IPS DF 6.9 (cell line): ENCODE measurements at regions not wholly inside any gene's neighbourhood (a gene's known extent, or its start where the extent isn't known, plus 50 kb on each side); places are given as distances from the start of the nearest gene placed in this dataset.

Source experiments
- DNase-seq: peaks from one replicate; pipeline ENCODE4 v3.0.0-alpha.2; 2013; ENCODE audit warnings: low read depth, low spot score
- H3K27ac ChIP-seq: one replicate; pipeline ENCODE4 v1.5.1; 2013; ENCODE audit warnings: low read length, control low read depth
- H3K27me3 ChIP-seq: 2 replicates; pipeline ENCODE4 v1.6.1; 2013; ENCODE audit warnings: mild to moderate bottlenecking, low read length; ENCODE audit not compliant: control insufficient read depth, insufficient read depth
- H3K36me3 ChIP-seq: 2 replicates; pipeline ENCODE4 v1.6.1; 2013; ENCODE audit warnings: low read length; ENCODE audit not compliant: control insufficient read depth, insufficient read depth
- H3K4me1 ChIP-seq: 2 replicates; pipeline ENCODE4 v1.6.1; 2013; ENCODE audit warnings: low read length; ENCODE audit not compliant: control insufficient read depth, insufficient read depth
- H3K4me3 ChIP-seq: 2 replicates; pipeline ENCODE4 v1.5.1; 2013; ENCODE audit warnings: mild to moderate bottlenecking, low read length
- H3K9me3 ChIP-seq: 2 replicates; pipeline ENCODE4 v1.6.1; 2013; ENCODE audit warnings: low read length, inconsistent platforms; ENCODE audit not compliant: control insufficient read depth, insufficient read depth
- WGBS: extraction: QIAGEN DNeasy Blood & Tissue Kit; methylation state at CpG from one replicate; pipeline ENCODE4 v1.1.7; 2013; ENCODE audit warnings: mixed read lengths, missing lambda C conversion rate; ENCODE audit not compliant: insufficient read length, insufficient coverage; 5-methylcytosine and 5-hydroxymethylcytosine counted together

DNA sequence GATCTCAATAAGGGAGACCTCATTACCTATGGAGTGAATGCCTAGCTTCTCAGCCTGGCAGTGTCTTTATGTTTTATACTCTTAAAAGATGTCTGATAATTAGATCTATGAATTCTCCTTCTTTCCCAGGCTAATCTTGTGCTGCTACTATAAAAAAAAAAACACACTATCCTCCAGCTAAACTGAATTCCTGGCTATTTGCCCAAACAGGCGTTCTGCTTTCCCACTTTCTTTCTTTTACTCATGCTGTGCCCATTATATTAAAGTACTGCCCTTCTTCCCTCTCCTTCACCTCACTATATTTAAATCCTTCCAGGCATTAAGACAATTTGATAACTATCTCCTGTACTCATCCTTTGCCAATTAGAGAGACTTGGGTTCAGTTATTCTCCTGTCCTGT is 1134.9 kb downstream of the ROBO2 start:
- DNase-seq: no peak
- WGBS: no CpG with 5 or more reads among the region's 1 CpG

DNA sequence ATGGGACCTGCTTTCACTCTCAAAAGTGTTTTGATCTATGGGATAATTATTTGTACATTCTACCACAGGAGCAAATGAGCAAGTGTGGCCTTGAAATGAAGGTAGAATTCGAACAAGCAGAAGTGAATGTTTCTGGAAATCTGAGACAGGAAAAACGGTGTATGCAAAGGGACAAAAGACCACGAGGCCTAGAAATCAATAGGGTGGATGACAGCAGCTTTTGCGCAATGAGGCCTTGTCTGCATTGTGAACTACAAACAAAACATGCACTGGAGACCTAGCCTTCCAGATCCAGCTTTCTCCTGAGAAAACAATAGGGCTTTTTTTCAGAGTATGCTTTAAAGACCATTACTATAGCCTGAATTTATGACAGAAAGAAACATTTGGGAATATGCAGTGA is 1137.0 kb downstream of the ROBO2 start:
- Histone ChIP-seq H3K27ac (no peak overlapping the region), H3K9me3 (no peaks in the 10 kb centered on the region), H3K4me3 (no peak overlapping the region), H3K27me3 (no peaks in the 10 kb centered on the region), H3K36me3 (no peaks in the 10 kb centered on the region), H3K4me1 (peaks cover 2% of the 10 kb centered on the region)
- DNase-seq: no peak
- no CpG with 5 or more reads among the region's 4 CpGs for WGBS

More for the DNA sequence above, 1134.9 kb downstream of the ROBO2 start:
- H3K36me3 ChIP-seq: no peaks in the 10 kb centered on the region
- no peaks in the 10 kb centered on the region for H3K27me3 ChIP-seq
- H3K4me3 ChIP-seq: no peak overlapping the region
- no peak overlapping the region for H3K27ac ChIP-seq
- H3K4me1 ChIP-seq: peaks cover 2% of the 10 kb centered on the region
- H3K9me3 ChIP-seq: no peaks in the 10 kb centered on the region

DNA sequence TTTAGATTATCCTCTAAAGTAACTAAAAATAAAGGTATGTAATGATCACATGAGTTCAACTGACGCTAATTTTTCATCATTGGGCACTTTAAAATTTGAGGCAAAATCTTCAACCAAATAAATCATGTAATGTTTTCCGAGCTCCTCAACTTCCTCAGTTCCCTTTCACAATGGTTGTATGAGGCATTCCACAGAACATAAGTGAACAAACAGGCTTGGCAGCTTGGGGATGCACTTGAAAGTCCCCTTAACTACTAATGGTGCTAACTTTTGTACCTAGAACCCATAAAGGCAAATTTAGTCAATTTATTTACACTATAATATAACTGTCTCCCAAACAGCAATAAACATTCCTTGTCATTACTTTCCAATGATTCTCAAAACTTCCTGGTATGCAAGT is 1137.9 kb downstream of the ROBO2 start:
- Histone ChIP-seq H3K9me3 (no peaks in the 10 kb centered on the region), H3K36me3 (no peaks in the 10 kb centered on the region), H3K27ac (no peak overlapping the region), H3K27me3 (no peaks in the 10 kb centered on the region), H3K4me1 (no peaks in the 10 kb centered on the region), H3K4me3 (no peak overlapping the region)
- DNase-seq: no peak
- WGBS: no CpG with 5 or more reads among the region's 2 CpGs

DNA sequence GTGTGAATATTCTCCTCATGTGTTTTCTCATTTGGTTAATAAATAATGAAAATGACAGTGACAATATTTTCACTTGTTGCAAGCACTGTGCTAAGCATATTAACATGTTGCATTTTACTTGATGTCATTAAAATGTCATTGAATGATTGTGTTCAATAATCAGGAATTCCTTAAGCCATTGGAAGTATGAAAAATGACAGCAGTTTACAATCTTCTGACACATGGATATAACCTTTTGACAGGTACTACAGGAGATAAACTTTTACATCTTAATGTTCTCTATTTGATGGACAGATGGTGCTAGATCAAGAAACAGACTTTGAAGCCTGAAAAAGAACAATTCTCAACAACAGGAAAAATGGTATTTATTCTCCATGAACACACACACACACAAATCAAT is 1138.3 kb downstream of the ROBO2 start:
- Histone ChIP-seq H3K27me3 (no peaks in the 10 kb centered on the region), H3K4me1 (no peaks in the 10 kb centered on the region), H3K4me3 (no peak overlapping the region), H3K27ac (no peak overlapping the region), H3K9me3 (no peaks in the 10 kb centered on the region), H3K36me3 (no peaks in the 10 kb centered on the region)
- no peak for DNase-seq

DNA sequence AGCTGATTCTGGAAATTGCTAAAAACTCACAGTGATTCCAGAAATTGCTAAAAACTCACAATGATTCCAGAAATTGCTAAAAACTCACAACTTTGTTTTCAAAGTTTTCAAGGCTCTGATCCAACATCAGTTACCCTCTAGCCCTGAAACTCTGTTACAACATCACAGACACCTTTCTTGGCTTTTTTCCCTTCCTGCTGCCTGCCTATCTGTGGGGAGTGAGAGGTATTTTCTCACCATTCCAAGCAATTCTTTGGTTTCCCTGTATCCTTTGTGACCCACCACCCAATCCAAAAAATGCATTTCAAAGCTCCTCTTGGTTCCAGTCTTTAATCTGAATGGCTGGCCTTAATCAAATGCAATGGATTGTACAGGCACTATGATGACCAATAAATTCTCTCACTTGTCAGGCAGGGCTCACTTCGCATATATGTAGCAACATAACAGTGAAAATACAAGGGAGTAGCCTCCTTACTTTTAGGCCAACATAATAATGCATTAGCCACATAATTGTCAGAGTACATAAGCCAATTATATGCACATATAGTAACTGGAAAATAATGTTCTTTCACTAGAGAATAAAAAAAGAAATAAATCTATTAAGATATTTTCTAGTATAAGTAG is 1139.0 kb downstream of the ROBO2 start:
- no peaks in the 10 kb centered on the region for H3K4me1 ChIP-seq
- H3K27me3 ChIP-seq: no peaks in the 10 kb centered on the region
- no peak overlapping the region for H3K4me3 ChIP-seq
- DNase-seq: no peak
- no peaks in the 10 kb centered on the region for H3K9me3 ChIP-seq
- no peaks in the 10 kb centered on the region for H3K36me3 ChIP-seq
- no CpG with 5 or more reads among the region's 1 CpG for WGBS
- no peak overlapping the region for H3K27ac ChIP-seq

DNA sequence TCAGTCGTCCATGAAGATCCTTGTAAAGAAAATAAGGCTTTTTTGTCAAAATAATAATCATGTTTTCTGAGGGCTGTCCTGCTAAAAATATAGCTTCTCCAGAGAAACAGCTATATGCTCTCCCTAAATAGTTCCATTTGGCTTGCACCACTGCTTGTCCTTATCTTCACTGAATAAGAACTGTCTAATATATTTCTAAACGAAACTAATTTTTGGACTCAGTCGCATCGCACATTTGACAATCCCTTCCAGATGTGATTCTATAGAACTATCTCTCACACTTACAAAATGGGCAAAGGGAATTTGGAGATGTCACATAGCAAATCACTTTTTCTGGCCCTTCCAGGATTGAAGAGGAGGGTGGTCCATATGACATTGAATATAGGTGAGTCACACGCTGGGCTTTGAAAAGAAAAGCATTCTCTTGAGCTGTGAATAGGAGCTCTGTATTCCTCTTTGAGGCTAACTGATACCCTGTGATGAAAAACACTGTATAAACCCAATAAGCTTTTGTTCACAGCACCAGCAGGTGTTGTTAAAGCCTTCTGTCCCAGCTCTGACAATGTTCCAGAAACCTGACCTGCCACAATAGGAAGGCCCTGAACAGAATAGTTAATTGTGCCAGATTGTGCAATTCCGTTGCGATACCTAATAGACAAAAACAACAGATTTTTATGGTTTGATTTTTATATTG is 1144.2 kb downstream of the ROBO2 start:
- Histone ChIP-seq H3K27ac (no peak overlapping the region), H3K9me3 (no peaks in the 10 kb centered on the region), H3K36me3 (no peaks in the 10 kb centered on the region), H3K27me3 (no peaks in the 10 kb centered on the region), H3K4me3 (no peak overlapping the region), H3K4me1 (no peaks in the 10 kb centered on the region)
- WGBS: no CpG with 5 or more reads among the region's 7 CpGs
- DNase-seq: no peak

DNA sequence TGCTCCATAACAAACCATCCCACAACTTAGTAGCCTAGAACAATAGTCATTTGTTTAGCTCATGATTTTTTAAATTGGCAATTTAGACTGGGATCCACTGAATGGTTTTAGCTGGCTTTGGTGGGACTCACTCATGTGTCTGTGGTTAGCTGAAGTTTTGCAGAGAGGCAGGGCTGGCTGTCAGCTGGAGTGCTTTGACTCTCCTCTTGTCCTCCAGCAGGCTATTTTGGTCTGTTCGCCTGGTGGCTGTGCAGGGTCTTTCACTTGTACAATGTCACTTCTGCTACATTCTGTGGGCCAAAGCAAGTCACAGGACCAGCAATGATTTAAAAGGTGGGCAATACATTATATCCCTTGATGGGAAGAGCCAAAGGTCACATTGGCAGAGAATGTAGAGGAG is 1146.5 kb downstream of the ROBO2 start:
- Histone ChIP-seq H3K9me3 (no peaks in the 10 kb centered on the region), H3K4me3 (no peak overlapping the region), H3K27me3 (no peaks in the 10 kb centered on the region), H3K27ac (no peak overlapping the region), H3K4me1 (no peaks in the 10 kb centered on the region), H3K36me3 (no peaks in the 10 kb centered on the region)
- no peak for DNase-seq
- whole genome bisulfite sequencing: no CpG with 5 or more reads among the region's 1 CpG

DNA sequence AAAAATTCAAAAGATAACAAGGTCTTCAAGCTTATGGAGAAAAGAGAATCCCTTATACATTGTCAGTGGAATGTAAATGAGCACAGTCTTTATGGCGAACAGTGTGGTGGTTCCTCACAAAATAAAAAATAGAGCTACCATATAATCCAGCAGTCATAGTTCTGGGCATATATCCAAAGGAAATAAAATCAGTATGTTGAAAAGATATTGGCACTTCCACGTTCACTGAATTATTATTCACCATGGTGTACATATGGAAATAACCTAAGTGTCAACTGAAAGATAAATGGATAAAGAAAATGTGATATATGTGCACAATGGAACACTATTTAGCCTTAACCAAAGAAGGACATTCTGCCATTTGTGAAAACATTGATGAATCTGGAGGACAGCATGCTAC is 1161.2 kb downstream of the ROBO2 start:
- no peak overlapping the region for H3K27ac ChIP-seq
- H3K9me3 ChIP-seq: no peaks in the 10 kb centered on the region
- DNase-seq: no peak
- no CpG with 5 or more reads among the region's 2 CpGs for WGBS
- H3K4me1 ChIP-seq: no peaks in the 10 kb centered on the region
- H3K4me3 ChIP-seq: no peak overlapping the region
- no peaks in the 10 kb centered on the region for H3K27me3 ChIP-seq
- no peaks in the 10 kb centered on the region for H3K36me3 ChIP-seq

DNA sequence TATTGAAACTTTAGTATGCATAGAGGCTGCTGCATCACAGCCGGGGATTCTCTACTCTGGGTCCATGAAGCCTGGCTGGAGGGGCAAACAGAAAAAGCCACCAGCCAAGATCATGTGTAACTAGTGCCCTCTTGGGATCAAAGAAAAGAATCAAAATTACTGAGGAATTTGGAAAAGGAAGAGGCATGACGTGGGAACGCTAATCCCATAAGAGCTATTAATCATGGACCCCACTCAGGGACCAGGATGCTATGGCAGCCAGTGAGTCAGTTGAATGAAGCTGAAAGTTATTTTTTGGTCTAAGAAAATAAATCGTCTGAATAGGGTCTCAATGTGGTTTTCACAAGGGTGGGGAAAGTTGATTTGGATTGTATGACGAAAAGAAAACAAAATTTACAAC is 1165.1 kb downstream of the ROBO2 start:
- H3K4me1 ChIP-seq: no peaks in the 10 kb centered on the region
- no peak overlapping the region for H3K27ac ChIP-seq
- H3K9me3 ChIP-seq: no peaks in the 10 kb centered on the region
- WGBS: no CpG with 5 or more reads among the region's 5 CpGs
- peak; percentile 7 for DNase-seq
- H3K27me3 ChIP-seq: no peaks in the 10 kb centered on the region
- no peak overlapping the region for H3K4me3 ChIP-seq
- no peaks in the 10 kb centered on the region for H3K36me3 ChIP-seq

DNA sequence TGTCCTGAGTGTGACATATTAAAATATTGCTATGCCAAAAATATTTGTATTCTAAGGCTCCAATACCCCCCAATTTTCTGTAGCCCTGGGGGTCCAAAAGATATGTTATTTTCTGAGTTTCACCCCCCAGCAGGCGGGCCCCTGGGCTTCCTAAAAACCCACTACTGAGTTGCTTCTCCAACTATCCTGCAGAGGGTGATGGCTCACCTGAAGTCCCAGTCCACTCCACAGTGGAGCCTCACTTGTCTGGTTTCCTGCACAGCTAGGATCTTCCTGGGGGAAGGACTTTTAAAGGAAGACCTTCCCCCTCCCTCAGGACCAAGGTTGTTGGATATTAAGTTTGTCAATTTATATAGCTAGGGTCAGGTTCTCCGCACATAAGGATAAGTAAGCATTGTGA is 1181.4 kb downstream of the ROBO2 start:
- Histone ChIP-seq H3K9me3 (no peaks in the 10 kb centered on the region), H3K4me1 (no peaks in the 10 kb centered on the region), H3K27me3 (no peaks in the 10 kb centered on the region), H3K27ac (no peak overlapping the region), H3K4me3 (no peak overlapping the region), H3K36me3 (no peaks in the 10 kb centered on the region; the same call in 1 of the 2 replicates)
- no CpG with 5 or more reads among the region's 2 CpGs for WGBS
- DNase-seq: no peak

DNA sequence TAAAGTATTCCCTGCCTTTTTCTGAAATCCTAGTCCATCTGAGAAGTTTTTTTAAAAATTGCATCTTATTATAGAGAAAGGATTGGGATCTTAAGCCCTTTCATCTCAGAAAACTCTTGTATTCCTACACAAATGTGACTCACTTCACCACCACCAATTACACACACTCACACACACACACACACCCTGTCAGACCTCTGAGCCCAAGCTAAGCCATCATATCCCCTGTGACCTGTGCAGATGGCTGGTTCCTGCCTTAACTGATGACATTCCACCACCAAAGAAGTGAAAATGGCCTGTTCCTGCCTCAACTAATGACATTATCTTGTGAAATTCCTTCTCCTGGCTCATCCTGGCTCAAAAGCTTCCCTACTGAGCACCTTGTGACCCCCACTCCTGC is 1181.9 kb downstream of the ROBO2 start:
- H3K4me1 ChIP-seq: no peaks in the 10 kb centered on the region
- no peaks in the 10 kb centered on the region for H3K27me3 ChIP-seq
- no peaks in the 10 kb centered on the region; the same call in 1 of the 2 replicates for H3K36me3 ChIP-seq
- no peaks in the 10 kb centered on the region for H3K9me3 ChIP-seq
- no peak for DNase-seq
- H3K27ac ChIP-seq: no peak overlapping the region
- H3K4me3 ChIP-seq: no peak overlapping the region
